ENCODE measurements at regions not wholly inside any gene's neighbourhood (a gene's known extent, or its start where the extent isn't known, plus 50 kb on each side); places are given as distances from the start of the nearest gene placed in this dataset.
"Not testable (repeated sequence)": the region's sequence is repeated elsewhere in the genome, so short reads cannot be mapped to it uniquely, and the experiment has no call there.

- Mint-ChIP-seq H3K9me3 (no peaks in the 10 kb centered on the region), H3K4me1 (ENCODE audit: low read depth) (peaks cover 23% of the 10 kb centered on the region), H3K27ac (no peak overlapping the region), H3K27me3 (ENCODE audit: insufficient read depth) (peaks cover 7% of the 10 kb centered on the region; the same call in 1 of the 2 replicates), H3K4me3 (no peak overlapping the region), H3K36me3 (ENCODE audit: low read depth) (no peaks in the 10 kb centered on the region)
- DNase-seq, result no peak
- no peak for TF ChIP-seq CTCF (IDR thresholded peaks at IDR 0.05)
Measured at GRCh38 chr1:117739504-117739903, 133.7 kb downstream of the TENT5C start.

GRCh38 chr1:117740496-117740895, 134.6 kb downstream of the TENT5C start:
- H3K27me3 Mint-ChIP-seq (ENCODE audit: insufficient read depth), result peaks cover 7% of the 10 kb centered on the region; the same call in 1 of the 2 replicates

GRCh38 chr1:117746565-117746964, 140.7 kb downstream of the TENT5C start:
- not testable (repeated sequence) for H3K9me3 Mint-ChIP-seq; H3K4me3 Mint-ChIP-seq; H3K4me1 Mint-ChIP-seq (ENCODE audit: low read depth); H3K27ac Mint-ChIP-seq; H3K36me3 Mint-ChIP-seq (ENCODE audit: low read depth); DNase-seq
- peaks cover 26% of the 10 kb centered on the region for H3K27me3 Mint-ChIP-seq (ENCODE audit: insufficient read depth)

More at GRCh38 chr1:117740496-117740895, 134.6 kb downstream of the TENT5C start:
- no peaks in the 10 kb centered on the region for H3K9me3 Mint-ChIP-seq
- H3K27ac Mint-ChIP-seq, result no peak overlapping the region
- no peak for DNase-seq
- no peaks in the 10 kb centered on the region for H3K36me3 Mint-ChIP-seq (ENCODE audit: low read depth)
- TF ChIP-seq CTCF (IDR thresholded peaks at IDR 0.05), result no peak
- H3K4me1 Mint-ChIP-seq (ENCODE audit: low read depth), result peaks cover 13% of the 10 kb centered on the region
- H3K4me3 Mint-ChIP-seq, result no peak overlapping the region

GRCh38 chr1:117747605-117748004, 141.8 kb downstream of the TENT5C start:
- DNase-seq, result no peak
- no peak overlapping the region for H3K4me3 Mint-ChIP-seq
- no peak overlapping the region for H3K27ac Mint-ChIP-seq
- TF ChIP-seq CTCF (IDR thresholded peaks at IDR 0.05), result no peak
- H3K4me1 Mint-ChIP-seq (ENCODE audit: low read depth), result no peaks in the 10 kb centered on the region
- peaks cover 26% of the 10 kb centered on the region for H3K27me3 Mint-ChIP-seq (ENCODE audit: insufficient read depth)
- H3K36me3 Mint-ChIP-seq (ENCODE audit: low read depth), result 0 out of 2 replicates have a peak, but pooled peaks cover 4% of the 10 kb centered on the region
- no peaks in the 10 kb centered on the region for H3K9me3 Mint-ChIP-seq

- no peak overlapping the region for H3K27ac Mint-ChIP-seq
- DNase-seq, result no peak
- H3K4me1 Mint-ChIP-seq (ENCODE audit: low read depth), result peaks cover 18% of the 10 kb centered on the region
- H3K27me3 Mint-ChIP-seq (ENCODE audit: insufficient read depth), result peaks cover 13% of the 10 kb centered on the region
- H3K36me3 Mint-ChIP-seq (ENCODE audit: low read depth), result 0 out of 2 replicates have a peak, but pooled peaks cover 4% of the 10 kb centered on the region
- no peak for TF ChIP-seq CTCF (IDR thresholded peaks at IDR 0.05)
- H3K4me3 Mint-ChIP-seq, result no peak overlapping the region
- H3K9me3 Mint-ChIP-seq, result no peaks in the 10 kb centered on the region
Measured at GRCh38 chr1:117751321-117751720, 145.5 kb downstream of the TENT5C start.

- H3K9me3 Mint-ChIP-seq, result no peaks in the 10 kb centered on the region
Measured at GRCh38 chr1:117752661-117753060, 146.8 kb downstream of the TENT5C start.

More at GRCh38 chr1:117752661-117753060, 146.8 kb downstream of the TENT5C start:
- H3K36me3 Mint-ChIP-seq (ENCODE audit: low read depth), result 0 out of 2 replicates have a peak, but pooled peaks cover 4% of the 10 kb centered on the region
- DNase-seq, result no peak
- H3K4me3 Mint-ChIP-seq, result no peak overlapping the region
- H3K27ac Mint-ChIP-seq, result no peak overlapping the region
- H3K4me1 Mint-ChIP-seq (ENCODE audit: low read depth), result peaks cover 31% of the 10 kb centered on the region
- H3K27me3 Mint-ChIP-seq (ENCODE audit: insufficient read depth), result peaks cover under 1% of the 10 kb centered on the region; the same call in 1 of the 2 replicates
- no peak for TF ChIP-seq CTCF (IDR thresholded peaks at IDR 0.05)
